ENCODE measurements at regions not wholly inside any gene's neighbourhood (a gene's known extent, or its start where the extent isn't known, plus 50 kb on each side); places are given as distances from the start of the nearest gene placed in this dataset.

DNA sequence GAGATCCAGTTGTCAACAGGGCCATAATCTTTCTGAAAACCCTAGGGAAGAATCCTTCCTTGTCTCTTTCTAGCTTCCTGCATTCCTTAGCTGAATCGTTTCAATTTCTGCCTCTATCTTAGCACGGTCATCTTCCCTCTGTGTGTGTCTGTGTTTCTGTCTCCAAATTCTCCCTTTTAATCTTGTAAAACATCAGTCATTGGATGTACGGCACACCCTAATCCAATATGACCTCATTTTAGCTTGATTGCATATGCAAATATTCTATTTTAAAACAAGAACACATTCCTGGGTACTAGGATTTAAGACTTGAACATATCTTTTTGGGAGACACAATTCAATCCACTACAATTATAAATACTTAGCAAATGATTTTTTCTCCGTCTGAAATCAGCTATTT is 600.3 kb downstream of the GBE1 start:
- TF ChIP-seq POLR2A (IDR thresholded peaks at IDR 0.05): no peak
- TF ChIP-seq, protein P1, sequence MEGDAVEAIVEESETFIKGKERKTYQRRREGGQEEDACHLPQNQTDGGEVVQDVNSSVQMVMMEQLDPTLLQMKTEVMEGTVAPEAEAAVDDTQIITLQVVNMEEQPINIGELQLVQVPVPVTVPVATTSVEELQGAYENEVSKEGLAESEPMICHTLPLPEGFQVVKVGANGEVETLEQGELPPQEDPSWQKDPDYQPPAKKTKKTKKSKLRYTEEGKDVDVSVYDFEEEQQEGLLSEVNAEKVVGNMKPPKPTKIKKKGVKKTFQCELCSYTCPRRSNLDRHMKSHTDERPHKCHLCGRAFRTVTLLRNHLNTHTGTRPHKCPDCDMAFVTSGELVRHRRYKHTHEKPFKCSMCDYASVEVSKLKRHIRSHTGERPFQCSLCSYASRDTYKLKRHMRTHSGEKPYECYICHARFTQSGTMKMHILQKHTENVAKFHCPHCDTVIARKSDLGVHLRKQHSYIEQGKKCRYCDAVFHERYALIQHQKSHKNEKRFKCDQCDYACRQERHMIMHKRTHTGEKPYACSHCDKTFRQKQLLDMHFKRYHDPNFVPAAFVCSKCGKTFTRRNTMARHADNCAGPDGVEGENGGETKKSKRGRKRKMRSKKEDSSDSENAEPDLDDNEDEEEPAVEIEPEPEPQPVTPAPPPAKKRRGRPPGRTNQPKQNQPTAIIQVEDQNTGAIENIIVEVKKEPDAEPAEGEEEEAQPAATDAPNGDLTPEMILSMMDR (IDR thresholded peaks at IDR 0.05): no peak
